GM19372 (cell line): ENCODE measurements at regions not wholly inside any gene's neighbourhood (a gene's known extent, or its start where the extent isn't known, plus 50 kb on each side); places are given as distances from the start of the nearest gene placed in this dataset.
"Not testable (repeated sequence)": the region's sequence is repeated elsewhere in the genome, so short reads cannot be mapped to it uniquely, and the experiment has no call there.

Experiments
- ATAC-seq: cut with Tn5 transposase; IDR thresholded peaks from one replicate; pipeline ENCODE4 v1.9.1; 2021; ENCODE audit warnings: mild to moderate bottlenecking, low read depth, moderate library complexity; ENCODE audit not compliant: unreplicated experiment

- ATAC-seq = peak; percentile 95
These were observed 158.3 kb upstream of the NOTCH2NLA start for GRCh38 chr1:146386851-146387749.

- not testable (repeated sequence) for ATAC-seq
These were observed 152.4 kb upstream of the NOTCH2NLA start for GRCh38 chr1:146381196-146381595.

GRCh38 chr1:146376708-146377496 is 148.1 kb upstream of the NOTCH2NLA start:
- ATAC-seq = peak; percentile 93

DNA sequence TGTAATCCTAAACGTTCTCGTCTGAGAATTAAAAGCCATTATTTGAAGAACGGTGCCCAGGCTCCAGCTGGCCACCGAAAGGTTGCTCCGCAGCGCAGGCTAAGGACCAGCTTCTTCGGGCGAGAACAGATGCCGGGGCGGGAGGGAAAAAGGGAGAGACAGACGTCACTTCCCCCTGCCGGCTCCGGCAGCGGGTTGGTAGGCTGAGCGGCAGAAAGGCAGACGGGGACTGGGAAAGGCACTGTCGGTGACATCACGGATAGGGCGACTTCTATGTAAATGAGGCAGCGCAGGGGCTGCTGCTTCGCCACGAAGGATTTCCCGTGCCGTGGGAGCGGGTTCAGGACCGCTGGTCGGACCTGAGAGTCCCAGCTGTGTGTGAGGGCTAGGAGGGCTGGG is 147.5 kb upstream of the NOTCH2NLA start:
- peak; percentile 46 for ATAC-seq

DNA sequence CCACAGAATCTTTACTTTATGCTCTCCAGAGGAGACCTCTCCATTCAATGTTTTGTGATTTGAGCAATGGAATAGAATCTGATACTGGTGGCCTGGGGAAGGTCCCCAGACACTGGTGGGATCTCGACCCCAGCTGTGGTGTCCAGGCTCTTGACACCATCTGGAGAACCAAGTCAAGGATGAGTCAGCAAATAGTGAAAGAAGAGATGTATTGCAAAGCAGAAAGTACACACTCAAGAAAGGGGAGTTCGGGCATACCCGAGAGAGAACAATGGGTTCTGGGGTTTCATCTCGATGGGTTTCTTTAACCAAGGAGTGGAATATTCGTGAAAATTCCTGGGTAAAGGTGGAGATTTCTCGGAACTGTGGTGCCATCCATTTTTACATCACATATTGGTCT is 146.3 kb upstream of the NOTCH2NLA start:
- ATAC-seq = not testable (repeated sequence)

GRCh38 chr1:146369940-146370339 is 141.1 kb upstream of the NOTCH2NLA start:
- ATAC-seq = not testable (repeated sequence)

DNA sequence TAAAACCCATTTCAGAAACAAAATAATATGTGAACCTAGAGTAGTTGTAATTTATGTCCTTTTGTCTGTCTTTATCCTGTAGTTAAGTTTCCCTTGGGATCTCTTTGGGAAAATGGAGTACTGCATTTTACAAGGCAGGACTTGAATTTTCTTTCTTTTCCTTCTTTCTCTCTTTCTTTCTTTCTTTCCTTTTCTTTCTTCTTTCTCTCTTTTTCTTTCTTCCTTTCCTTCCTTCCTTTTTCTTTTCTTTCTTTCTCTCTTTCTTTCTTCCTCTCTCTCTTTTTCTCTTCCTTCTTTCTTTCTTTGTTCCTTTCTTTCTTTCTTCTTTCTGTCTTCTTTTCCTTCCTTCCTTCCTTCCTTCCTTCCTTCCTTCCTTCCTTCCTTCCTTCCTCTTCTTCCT is 126.6 kb upstream of the NOTCH2NLA start:
- ATAC-seq = not testable (repeated sequence)

DNA sequence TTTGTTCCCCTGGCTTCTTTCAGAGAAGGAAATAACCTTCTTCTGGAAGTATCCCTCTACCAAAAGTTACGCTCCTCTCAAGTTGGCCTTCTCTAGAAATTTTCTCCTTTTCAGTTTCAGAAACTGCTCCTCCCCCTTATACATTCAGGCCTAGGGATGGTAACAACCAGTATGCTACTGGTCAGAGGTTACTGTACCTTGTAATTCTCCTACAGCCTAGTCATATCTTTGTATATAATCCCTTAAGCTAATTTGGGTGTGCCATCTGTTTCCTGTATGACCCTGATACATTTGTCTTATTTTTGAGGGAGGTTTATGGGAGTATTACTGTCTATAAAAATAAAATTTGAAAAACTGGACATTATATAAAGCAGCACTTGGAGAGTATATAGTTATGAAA is 98.0 kb upstream of the NOTCH2NLA start:
- ATAC-seq = not testable (repeated sequence)

GRCh38 chr1:146324463-146324862 is 95.6 kb upstream of the NOTCH2NLA start:
- ATAC-seq = not testable (repeated sequence)

DNA sequence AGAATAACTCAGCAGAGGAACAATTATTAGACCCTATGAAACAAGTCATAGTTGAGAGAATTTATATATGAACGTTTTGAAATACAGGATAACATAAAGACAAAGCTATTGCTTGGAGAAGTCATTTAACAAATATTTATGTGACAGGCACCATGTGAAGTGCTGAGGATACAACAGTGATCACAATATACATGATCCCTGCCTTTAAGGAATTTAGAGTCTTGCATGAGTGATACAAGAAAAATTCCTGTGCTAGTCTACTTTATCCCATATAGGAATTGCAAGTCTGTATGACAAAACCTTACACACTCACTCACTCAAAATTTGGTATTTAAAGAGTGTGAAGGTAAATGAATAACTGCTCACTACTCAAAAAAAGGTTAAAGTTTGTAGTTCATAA is 94.5 kb upstream of the NOTCH2NLA start:
- not testable (repeated sequence) for ATAC-seq

DNA sequence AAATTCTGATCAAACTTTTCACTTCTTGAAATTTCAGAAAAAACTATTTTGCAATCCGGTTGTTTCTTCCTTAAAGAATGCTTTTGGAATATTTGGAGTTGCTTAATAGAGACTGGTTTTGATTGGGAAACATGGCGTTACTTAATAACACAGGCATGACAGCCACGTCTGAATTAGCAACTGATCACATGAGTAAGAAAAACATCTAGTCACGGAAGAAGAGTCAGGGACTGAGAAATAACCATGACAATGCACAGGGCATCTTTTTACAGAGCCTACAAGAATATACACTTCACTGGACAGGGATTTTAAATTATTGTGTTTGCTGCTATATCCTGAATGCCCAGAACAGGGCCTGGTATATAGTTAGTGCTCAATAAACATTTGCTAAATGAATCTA is 94.1 kb upstream of the NOTCH2NLA start:
- ATAC-seq = not testable (repeated sequence)

DNA sequence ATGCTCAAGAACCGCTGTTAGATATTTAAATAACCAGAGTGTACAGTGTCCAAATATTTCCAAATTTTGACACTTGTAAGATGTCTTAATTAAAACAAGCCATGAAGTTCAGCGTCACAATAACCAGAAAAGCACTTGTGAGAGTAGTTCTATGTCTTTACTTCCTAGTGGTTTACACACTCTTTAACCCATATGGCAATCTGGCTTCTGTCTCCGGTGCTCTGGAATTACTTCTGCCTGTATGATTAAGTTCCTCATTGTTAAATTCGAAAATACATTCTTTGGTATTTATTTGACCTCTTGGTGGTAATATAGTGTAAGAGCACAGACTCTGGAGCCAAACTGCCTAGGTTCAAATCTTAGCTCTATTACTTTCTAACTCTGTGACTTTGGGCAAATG is 89.9 kb upstream of the NOTCH2NLA start:
- ATAC-seq = not testable (repeated sequence)

- not testable (repeated sequence) for ATAC-seq
These were observed 89.0 kb upstream of the NOTCH2NLA start for GRCh38 chr1:146317785-146318184.

DNA sequence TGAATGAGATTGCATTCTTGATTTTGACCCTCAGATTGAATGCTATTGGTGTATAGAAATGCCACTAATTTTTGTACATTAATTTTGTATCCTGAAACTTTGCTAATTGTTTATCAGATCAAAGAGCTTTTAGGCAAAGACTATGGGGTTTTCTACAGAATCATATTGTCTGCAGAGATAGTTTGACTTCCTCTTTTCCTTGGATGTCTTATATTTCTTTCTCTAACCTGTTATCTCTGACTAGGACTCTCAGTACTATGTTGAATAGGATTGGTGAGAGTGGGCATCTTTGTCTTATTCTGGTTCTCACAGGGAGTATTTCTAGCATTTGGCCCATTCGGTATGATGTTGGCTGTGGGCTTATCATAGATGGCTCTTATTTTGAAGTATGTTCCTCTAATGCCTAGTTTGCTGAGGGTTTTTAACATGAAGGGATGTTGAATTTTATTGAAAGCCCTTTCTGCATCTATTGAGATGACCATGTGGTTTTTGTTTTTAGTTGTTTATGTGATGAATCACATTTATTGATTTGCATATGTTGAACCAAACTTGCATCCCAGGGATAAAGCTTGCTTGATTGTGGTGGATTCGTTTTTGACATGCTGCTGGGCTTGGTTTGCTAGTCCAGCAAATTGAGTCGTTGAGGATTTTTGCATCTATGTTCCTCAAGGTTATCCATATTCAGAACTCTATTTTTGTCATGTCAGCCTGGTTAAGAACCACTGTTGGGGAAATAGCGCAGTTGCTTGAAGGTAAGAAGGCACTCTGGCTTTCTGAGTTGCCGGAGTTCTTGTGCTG is 85.8 kb upstream of the NOTCH2NLA start:
- ATAC-seq = not testable (repeated sequence)

DNA sequence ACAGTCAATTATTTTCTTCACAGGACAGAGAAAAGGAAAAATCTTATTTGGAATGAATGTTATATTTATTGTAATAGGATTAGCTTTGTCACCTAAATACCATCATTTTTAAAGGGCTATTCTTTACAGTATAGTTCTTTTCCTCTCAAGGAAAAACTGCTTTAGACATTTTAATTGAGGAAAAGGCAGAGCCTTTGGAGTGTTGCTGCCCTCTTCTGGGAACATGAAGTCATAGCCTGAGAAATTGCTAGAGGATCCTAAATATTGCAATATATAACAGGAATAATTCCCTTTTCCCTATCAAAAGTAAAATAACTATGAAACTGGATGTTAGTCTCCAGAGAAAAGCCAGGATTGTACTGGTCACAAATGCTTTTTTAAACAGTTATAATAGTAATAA is 81.8 kb upstream of the NOTCH2NLA start:
- ATAC-seq = not testable (repeated sequence)

- ATAC-seq = not testable (repeated sequence)
These were observed 80.6 kb upstream of the NOTCH2NLA start for GRCh38 chr1:146309427-146309826.

GRCh38 chr1:146308892-146309291 is 80.1 kb upstream of the NOTCH2NLA start:
- ATAC-seq = not testable (repeated sequence)

GRCh38 chr1:146308152-146308551 is 79.3 kb upstream of the NOTCH2NLA start:
- ATAC-seq = not testable (repeated sequence)

DNA sequence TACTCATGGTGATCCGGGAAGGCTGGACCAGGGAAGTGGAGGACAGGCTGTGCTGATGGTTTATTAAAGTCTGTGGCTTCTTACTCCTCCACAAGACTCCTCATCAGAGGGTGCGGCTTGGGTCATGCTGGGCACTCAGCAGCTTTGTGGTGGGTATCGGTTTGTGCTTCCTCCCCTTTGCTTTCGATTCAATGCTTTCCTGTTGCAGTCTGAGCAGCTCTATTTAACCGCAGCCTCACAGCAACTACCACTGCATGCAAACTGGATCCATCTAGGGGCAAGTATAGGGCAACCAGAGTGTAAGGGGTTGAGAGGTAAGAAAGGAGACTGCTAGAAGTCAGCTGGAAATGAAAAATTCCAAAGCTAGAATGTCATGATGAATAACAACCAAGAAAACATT is 78.8 kb upstream of the NOTCH2NLA start:
- peak; percentile 94 for ATAC-seq

- ATAC-seq = not testable (repeated sequence)
These were observed 77.8 kb upstream of the NOTCH2NLA start for GRCh38 chr1:146306651-146307050.
